GM21723 (cell line): ENCODE measurements at regions not wholly inside any gene's neighbourhood (a gene's known extent, or its start where the extent isn't known, plus 50 kb on each side); places are given as distances from the start of the nearest gene placed in this dataset.
"Not testable (repeated sequence)": the region's sequence is repeated elsewhere in the genome, so short reads cannot be mapped to it uniquely, and the experiment has no call there.

Source experiments
- ATAC-seq: cut with Tn5 transposase; IDR thresholded peaks from one replicate; pipeline ENCODE4 v1.9.1; 2021; ENCODE audit warnings: mild to moderate bottlenecking, moderate library complexity; ENCODE audit not compliant: unreplicated experiment

DNA sequence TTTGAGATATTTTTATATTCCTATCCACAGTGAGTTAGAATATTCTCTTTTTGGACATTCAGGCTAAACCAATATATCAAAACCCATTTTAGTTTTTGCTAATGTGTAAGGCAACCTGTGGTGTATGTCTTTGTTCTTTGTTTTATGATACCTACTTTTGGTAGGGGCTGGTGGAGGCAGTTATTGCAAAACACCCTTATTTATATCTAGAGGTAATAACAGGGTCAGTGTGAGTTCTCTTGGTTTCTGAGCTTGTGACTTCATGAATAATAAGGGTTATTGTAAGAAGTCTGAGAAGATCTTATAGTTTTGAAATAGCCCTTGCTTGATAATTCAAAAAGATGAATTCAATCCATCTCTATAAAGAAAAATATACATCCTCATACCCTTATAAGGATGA, 235.1 kb upstream of the LRIG3 start:
- no peak for ATAC-seq

DNA sequence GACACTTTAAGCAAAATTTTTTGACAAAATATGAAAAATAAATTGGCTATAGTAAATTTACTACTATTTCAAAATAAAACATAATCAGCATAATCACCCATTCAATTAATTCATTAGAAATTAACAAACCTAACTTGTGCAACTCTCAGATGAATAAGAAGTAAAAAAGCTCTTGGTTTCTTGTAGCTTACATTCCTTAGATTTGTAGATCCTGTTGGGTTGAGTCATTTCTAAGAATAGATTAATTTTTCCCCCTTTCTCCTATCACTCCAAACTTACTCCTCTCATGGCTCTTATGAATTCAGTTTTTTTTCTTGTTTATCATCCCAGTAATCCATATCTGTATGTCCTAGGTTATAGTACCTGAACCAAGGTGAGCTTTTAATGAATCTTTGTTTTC, 230.9 kb upstream of the LRIG3 start:
- ATAC-seq, result no peak

DNA sequence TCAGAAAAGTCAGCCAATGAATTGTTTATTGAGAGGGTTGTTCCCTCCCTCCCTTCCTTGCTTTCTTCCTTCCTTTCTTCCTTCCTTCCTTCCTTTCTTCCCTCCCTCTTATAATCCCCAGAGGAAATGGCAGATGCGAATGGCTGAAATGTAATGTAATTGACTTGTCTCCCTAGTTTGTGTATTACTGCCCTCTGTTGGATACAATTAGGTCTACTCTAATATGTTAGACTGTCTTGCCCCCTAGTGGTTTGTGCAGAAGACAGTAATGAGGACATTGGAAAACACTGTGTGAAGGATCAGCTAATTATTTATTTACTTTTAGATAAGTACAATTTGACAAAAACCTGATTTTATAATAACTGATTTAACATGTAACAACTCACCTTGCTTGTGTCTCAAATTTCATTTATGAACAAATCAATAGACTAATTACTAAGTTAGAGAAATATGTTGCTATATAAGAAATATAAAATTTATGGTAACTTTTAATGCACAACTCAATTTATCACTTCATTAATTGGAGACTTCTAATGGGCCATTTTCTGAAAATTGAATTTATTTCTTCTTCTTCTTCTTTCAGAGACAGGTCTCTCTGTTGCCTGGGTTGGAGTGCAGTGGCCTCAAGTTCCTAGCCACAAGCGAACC, 229.8 kb upstream of the LRIG3 start:
- ATAC-seq, result peak; percentile 100

DNA sequence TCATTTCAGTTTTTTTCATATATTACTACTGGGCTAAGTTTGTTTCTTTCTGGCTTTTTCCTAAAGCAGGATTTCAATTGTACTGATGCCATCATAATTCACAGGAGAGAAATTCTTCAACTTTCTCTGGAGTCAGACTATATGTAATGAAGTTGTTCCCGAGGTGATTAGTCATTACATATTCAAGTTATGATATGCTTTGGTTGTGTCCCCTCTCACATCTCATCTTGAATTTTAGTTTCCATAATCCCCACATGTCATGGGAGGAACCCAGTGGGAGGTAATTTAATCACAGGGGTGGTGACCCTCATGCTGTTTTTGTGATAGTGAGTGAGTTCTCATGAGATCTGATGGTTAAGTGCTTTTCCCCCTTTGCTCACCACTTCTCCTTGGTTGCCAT, 227.5 kb upstream of the LRIG3 start:
- no peak for ATAC-seq

DNA sequence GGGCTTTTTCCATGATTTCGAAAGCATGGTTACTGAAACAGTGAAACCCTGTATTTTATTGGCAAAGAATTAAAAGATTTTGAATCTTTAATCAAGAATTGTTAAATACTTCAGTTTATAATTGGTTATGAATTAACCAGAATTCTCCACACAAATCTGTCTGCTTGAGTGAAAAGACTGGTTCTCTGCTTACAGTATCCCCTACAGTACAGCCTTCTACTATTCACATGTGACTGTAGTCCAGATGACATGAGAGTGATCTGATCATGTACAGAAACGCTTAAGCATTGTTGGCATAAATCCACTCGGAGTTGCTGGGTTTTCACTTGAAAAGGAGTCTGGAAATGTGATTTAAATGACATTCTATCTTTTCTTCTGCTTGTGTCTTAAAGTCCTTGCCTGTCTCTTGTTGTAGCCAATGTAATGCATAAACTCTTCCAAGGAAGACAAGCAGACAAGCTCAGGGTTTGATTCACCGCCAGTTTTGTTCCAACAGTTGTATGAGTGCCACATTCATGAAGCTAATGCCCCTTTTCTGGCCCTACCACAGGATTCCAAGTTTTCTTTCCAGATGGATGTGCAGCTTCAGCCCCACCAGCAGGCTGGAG, 222.0 kb upstream of the LRIG3 start:
- no peak for ATAC-seq

DNA sequence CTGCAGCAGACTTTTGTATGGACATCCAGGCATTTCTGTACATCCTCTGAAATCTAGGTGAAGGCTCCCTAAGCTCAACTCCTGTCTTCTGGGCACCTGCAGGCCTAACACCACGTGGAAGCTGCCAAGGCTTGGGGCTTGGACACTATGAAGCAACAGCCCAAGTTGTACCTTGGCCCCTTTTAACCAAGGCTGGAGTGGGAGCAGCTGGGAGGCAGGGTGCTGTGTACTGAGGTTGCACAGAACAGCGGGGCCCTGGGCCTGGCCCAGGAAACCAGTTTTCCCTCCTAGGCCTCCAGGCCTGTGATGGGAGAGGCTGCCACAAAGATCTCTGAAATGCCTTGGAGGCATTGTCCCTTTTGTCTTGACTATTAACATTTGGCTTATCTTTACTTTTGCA, 214.4 kb upstream of the LRIG3 start:
- ATAC-seq, result no peak

DNA sequence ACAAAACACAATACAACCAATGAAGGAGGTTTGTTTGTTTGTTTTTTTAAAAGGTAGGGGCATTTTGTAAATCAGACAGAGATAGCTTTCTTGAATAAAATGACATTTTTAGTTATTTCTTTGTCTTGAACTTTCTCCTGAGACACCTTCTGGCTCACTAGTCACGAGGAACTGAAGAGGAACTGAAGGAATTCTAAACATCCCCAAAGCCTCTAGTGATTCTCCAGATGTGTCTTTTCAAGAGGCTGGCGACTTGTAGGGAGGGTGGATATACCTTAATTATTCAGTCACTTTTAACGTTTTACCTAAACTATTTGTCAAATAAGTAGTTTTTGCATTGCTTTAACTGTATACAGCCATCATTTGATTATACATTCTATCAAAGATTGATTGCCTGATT, 211.2 kb upstream of the LRIG3 start:
- ATAC-seq, result no peak

DNA sequence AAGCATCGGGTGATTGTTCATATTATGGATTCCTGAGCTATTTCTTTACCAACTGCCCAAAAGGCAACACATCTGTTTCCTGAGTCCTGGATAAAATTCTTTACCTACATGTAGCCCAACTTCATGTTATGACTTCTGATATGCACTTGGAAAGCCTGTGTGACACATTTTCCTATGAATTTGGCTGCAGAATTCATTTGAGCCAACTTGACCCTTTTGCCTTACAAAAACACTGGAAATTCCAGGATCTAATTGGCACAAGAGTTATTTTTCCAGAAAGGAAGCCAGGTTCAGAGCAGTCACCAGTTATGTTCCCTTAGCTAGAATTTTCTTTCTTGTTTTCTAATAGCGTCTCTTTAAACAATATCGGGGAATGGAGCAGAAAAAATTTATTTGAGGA, 202.5 kb upstream of the LRIG3 start:
- ATAC-seq, result no peak

DNA sequence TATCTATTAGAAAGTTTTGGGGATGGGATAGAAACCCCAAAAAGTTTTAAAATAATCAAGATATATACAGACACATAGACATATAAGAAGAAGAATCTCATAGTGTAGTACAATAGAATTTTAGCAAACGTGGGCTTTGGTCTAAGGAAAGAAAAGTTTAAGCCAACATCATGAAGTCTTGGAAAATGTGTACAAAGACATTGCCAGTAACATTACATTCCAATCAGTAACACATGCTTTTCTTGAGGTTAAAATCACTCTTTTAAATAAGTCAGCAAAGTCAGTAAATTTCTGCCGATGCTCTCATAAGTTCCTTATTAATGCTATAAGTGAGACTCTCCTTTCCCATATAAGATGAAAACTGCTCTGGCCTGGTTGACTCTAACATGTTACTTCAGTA, 201.1 kb upstream of the LRIG3 start:
- no peak for ATAC-seq

DNA sequence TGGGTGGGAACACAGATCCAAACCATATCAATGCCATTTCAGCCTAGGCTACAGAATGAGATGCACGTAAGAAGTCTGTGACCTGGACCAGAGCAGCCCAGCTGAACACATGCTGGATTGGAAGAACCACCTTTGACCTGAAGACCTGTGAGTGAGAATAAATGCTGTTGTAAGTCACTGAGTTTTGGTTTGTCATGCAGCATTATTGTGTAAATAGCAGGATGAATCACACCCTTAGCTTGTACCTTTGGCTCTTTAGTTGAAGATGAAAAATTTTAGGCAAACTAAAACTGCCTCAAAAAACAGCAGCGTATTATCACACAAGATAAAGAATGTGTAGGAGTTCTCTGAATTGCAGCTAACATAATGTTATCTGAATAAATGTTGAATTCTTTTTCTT, 199.4 kb upstream of the LRIG3 start:
- ATAC-seq, result no peak

DNA sequence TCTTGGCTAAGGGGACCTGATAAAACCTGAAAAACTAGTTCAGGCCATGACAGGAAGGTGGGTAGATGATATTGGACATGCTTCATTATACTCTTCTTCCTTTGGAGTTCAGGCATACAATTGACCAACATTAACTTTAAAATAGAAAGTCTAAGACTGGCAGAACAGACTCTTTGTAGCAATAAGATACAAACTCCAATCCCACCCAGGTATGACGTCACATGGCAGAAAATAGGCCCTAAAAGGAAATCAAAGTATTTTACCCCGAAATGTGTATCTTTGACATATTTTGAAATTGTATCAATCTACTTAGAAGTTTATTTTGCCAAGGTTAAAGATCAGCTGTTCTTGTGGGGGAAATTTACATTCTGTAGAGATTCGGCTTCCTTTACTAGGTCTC, 198.1 kb upstream of the LRIG3 start:
- no peak for ATAC-seq

DNA sequence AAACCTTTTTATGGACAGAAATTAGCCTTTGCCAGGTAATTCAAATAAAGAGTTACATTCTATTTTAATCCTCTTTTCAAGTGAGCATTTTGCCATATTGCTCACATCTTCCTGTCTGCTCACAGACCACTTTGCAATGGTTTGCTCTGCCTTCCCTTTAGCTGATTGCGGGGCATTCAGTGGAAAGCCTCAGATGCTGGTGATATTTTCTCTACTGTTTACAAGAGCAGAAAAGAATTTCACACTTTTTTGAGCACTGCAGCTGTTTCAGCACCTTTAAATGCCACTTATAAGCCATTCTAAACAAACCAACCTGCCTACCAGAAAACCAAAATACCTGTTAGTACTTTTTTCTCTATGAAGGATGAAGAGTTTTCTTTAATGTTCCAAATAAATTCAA, 195.7 kb upstream of the LRIG3 start:
- ATAC-seq, result no peak

DNA sequence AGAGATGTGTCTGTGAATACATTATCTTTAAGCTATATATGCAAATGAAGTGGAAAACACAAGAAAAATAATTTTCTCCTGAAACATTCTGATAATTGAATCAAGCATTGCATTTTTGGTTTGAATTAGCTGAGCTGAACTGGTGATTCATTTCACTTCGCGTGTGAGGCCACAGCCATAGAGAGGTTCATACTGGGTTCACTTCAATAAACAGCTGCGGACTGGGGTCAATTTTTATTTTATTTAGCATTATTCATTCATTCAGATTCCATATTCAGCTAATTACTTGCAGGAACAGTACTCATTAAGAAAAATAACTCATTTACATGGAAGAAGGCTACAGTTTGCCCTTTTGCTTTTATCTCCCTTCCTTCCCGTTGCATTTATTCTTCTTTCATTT, 195.2 kb upstream of the LRIG3 start:
- no peak for ATAC-seq

DNA sequence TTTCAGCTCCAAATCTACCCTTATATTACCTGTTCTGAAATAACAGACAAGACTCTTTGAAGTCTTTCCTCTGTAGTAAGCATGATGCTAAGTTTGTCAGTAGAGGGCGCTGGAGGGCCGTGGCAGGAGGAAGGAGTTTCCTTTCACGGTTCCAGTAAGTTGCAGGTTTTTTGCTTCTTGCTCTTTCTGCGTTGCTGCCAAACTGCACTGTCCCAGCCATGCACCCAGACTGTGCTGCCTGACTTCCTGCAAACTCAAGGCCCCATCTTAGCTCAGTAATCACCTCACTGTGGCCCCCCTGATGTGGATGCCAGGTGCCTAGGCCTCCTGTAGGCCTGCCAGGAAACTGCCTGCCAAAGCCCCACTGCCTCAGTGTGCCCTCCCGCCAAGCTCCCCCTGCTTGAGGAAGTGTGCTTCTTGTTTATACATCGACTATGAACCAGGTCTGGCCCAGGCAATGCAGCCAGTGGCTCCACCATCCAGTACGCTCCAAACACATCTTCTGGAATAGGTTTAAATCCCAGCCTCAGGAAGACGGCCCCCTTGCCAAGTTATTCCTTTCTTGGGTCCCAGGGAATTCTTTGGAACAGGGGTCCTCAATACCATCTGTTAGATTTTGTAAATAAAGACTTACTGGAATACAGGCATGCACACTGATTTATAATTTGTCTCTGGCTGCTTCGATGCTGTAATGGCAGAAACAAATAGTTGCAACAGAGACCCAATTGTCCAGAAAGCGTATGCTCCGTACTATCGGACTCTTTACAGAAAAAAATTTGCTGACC, 193.7 kb upstream of the LRIG3 start:
- peak; percentile 89 for ATAC-seq

DNA sequence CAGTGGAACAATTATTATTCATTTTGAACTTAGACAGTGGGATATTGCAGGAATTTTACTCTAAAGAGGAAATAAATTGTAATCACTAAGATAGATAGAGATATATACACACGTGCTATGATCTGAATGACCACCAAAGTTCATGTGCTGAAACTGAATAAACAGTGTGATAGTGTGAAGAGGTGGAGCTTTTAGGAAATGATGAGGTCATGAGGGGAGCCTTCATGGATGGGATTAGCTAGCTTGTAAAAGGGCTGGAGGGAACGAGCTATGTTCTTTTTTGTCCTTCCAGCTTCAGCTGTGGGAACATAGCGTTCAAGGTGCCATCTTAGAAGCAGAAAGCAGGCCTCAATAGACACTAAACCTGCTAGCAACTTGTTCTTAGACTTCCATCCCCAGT, 191.5 kb upstream of the LRIG3 start:
- no peak for ATAC-seq

DNA sequence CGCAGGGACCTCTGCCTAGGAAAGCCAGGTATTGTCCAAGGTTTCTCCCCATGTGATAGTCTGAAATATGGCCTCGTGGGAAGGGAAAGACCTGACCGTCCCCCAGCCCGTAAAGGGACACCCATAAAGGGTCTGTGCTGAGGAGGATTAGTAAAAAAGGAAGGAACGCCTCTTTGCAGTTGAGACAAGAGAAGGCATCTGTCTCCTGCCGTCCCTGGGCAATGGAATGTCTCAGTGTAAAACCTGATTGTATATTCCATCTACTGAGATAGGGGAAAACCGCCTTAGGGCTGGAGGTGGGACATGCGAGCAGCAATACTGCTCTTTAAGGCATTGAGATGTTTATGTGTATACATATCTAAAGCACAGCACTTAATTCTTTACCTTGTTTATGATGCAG, 188.2 kb upstream of the LRIG3 start:
- not testable (repeated sequence) for ATAC-seq

DNA sequence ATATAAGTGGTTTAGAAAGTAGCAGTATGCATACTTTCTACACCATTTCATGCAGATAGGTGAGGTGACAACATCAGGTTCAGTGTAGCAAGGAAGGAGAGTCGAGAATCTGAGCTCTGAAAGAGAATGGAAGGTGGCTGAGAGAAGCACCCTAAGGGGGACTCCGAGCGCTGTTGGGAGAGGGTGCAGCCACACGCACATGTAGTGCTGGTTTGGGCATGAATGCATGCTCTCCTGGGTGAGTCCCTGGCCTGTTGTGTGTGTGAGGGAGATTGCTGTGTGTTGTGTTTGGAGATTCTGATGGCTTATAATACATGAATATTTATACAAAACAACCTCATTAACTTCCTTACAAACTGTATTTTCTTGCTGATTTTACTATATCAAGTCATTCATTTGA, 180.3 kb upstream of the LRIG3 start:
- ATAC-seq, result no peak

DNA sequence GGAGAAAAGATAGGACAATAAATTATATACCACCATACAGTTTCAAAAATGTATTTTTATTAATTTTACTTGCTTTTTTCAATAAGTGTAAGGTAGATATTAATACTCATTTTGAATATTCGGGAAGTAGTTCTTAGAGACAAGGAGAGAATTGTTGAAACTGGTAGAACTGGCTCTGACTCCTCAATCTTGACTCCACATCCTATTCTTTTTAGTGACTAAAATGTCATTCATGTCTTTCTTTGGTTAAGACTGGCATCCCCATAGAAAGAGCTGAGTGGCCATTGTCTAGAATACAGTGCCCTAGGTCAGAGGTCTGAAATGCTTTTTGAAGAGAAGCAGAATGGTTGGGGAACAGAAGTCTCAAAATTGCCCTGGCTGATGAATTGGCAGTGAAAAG, 177.6 kb upstream of the LRIG3 start:
- ATAC-seq, result no peak

DNA sequence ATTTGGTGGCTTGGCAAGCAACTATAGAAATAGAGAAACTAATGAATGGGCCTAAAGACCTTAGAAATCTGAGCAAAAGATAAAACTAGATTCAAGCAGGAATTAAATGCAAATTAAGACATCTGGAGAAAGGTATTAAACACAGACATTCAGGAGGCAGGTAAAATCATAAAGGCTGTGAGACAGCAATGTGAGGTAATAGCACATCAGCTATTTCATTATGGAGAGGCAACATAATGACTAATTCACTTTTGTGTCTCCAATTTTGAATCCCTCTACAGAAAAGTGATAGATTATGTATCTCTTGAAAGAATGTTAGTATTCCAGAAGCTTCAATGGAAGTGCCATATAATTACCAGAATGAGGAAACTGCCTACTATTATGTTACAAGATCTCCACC, 175.9 kb upstream of the LRIG3 start:
- ATAC-seq, result no peak

DNA sequence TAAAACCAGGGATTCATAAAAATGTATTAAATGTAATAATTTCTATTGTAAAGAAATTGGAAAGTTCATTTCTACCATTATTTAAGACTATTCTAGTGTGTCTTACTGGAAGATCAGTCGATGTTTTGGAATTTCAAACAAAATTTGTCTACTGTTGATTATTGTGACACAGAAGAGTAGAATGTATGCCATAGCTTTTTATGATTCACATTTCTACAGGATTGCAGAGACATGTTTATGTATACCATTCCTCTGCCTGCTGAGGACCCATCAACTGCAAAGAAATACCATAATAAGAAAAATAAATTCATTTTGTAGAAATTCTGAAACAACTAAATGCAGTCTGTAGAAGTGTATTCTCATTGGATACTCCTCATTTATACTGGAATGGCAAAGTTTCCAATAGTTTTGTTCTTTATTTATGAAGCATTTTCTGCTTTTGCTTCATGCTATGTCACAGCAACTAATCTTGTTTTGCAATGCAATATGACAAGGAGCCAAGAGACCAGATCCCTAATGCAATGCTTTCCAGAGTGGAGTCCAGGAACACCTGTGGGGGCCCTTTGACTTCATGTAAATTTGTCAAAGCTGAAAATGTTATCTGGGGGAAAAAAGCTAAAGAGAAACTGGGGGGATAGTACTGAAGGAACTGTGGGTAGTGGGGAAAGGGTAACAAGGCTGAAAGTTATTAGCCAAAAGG, 172.9 kb upstream of the LRIG3 start:
- no peak for ATAC-seq

DNA sequence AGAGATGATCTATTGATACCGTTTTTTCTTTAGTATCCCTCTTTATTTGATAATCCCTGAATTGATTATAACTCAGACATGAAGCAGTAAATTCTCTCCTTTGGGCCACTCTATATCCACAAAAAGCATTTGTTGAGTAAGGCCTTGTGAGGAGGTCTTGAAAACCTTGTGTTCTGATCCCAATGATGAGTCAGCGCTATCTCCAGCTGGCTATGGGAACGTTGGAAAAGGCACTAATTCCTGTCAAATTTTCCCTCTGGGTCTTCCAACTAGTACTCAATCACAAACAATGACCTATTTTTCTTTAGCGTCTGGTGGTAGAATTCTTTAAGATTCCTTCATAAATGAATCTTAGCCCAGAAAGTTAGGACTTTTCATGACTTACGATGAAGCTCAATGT, 168.4 kb upstream of the LRIG3 start:
- no peak for ATAC-seq

DNA sequence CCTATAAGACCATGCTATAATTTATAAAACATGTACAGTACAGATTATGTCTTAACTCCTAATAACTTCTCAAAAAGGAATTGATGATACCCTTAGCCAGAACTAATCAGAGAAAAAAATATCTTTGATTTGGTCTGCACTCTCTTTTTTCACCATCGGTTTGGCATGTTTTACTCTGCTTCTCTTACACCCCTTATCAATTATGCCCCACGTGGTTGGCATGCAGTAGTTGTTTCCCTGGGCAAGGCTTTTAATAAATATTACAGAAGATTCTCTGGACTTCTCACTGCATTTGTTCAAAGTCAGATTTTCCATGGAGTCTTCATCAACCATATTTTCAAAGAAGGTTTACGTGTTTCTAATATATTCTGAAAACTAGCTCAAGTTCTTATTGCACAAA, 167.4 kb upstream of the LRIG3 start:
- no peak for ATAC-seq
